Tibial nerve (tissue), 4 donors: ENCODE measurements at regions not wholly inside any gene's neighbourhood (a gene's known extent, or its start where the extent isn't known, plus 50 kb on each side); places are given as distances from the start of the nearest gene placed in this dataset.

Experiments
- DNase-seq, 2 donors: peaks; one replicate each; pipeline ENCODE4 v3.0.0-alpha.2; 2019; ENCODE audit warnings: low spot score in 2 of 2
- H3K27ac ChIP-seq, 4 donors: fragments of 200-600 bp; sonication (generic) in 3 of 4; one replicate each; pipeline ENCODE4 v1.5.1; 2017 to 2019; ENCODE audit warnings: mild to moderate bottlenecking in 1 of 4
- H3K27me3 ChIP-seq, 2 donors: fragments of 200-600 bp; sonication (generic) in 1 of 2; one replicate each; pipeline versions ENCODE4 v1.5.1 to v1.6.0; 2017 to 2019
- H3K36me3 ChIP-seq, 3 donors: fragments of 200-600 bp; sonication (generic); one replicate each; pipeline ENCODE4 v1.5.1; 2018 to 2019
- H3K4me1 ChIP-seq, 4 donors: fragments of 200-600 bp; sonication (generic) in 3 of 4; one replicate each; pipeline ENCODE4 v1.5.1; 2017 to 2019
- H3K4me3 ChIP-seq, 4 donors: fragments of 200-600 bp; sonication (generic) in 3 of 4; one replicate each; pipeline ENCODE4 v1.5.1; 2017 to 2019; ENCODE audit warnings: mild to moderate bottlenecking in 1 of 4, moderate library complexity in 1 of 4
- H3K9me3 ChIP-seq, 4 donors: fragments of 200-600 bp; sonication (generic) in 3 of 4; one replicate each; pipeline ENCODE4 v1.5.1; 2017 to 2019
- CTCF ChIP-seq, 5 experiments: fragments of 200-600 bp in 3 of 5; fragments of 450-650 bp in 2 of 5; sonication (generic) in 3 of 5; IDR thresholded peaks; one replicate each; pipeline ENCODE4 v1.5.1; 2016 to 2019; ENCODE audit warnings: antibody characterized with exemption in 5 of 5, mild to moderate bottlenecking in 3 of 5, moderate library complexity in 2 of 5
- EP300 ChIP-seq, 2 donors: sonication (generic); formaldehyde crosslinking; IDR thresholded peaks; one replicate each; pipeline ENCODE4 v1.6.1; 2017; ENCODE audit warnings: antibody characterized with exemption in 2 of 2, mild to moderate bottlenecking in 1 of 2
- POLR2A ChIP-seq, 2 donors: fragments of 450-650 bp; IDR thresholded peaks; one replicate each; pipeline ENCODE4 v1.6.1; 2017; ENCODE audit warnings: antibody characterized with exemption in 2 of 2, mild to moderate bottlenecking in 2 of 2, moderate library complexity in 2 of 2
- WGBS, 2 donors: methylation state at CpG; one replicate each; pipeline ENCODE4 v1.1.5; 2018; 5-methylcytosine and 5-hydroxymethylcytosine counted together

GRCh38 chr9:1513105-1513504, 462.9 kb downstream of the DMRT2 start:
- H3K9me3 ChIP-seq, result no peaks in the 10 kb centered on the region
- peaks cover 0 to 12% (median 0%) of the 10 kb centered on the region in 4 donors for H3K4me1 ChIP-seq
- 97% methylated on average over 2 of the region's 2 CpGs for WGBS, 2 donors
- H3K27ac ChIP-seq, result no peak overlapping the region
- no peak for DNase-seq
- no peaks in the 10 kb centered on the region for H3K36me3 ChIP-seq
- TF ChIP-seq POLR2A (IDR thresholded peaks at IDR 0.05) (no peak), EP300 (IDR thresholded peaks at IDR 0.05) (no peak), CTCF (IDR thresholded peaks at IDR 0.05) (no peak)
- no peaks in the 10 kb centered on the region for H3K27me3 ChIP-seq
- no peak overlapping the region for H3K4me3 ChIP-seq

- 45 to 46% methylated on average over 3 of the region's 3 CpGs for WGBS, 2 donors
- Histone ChIP-seq H3K27me3 (no peaks in the 10 kb centered on the region), H3K36me3 (no peaks in the 10 kb centered on the region), H3K4me3 (no peak overlapping the region), H3K9me3 (no peaks in the 10 kb centered on the region), H3K27ac (no peak overlapping the region), H3K4me1 (peaks cover 0 to 12% (median 0%) of the 10 kb centered on the region in 4 donors)
- TF ChIP-seq EP300 (IDR thresholded peaks at IDR 0.05) (no peak), CTCF (IDR thresholded peaks at IDR 0.05) (no peak), POLR2A (IDR thresholded peaks at IDR 0.05) (no peak)
- no peak for DNase-seq
Measured at GRCh38 chr9:1514250-1514649, 464.1 kb downstream of the DMRT2 start.

- no peak for DNase-seq
- Histone ChIP-seq H3K4me3 (no peak overlapping the region), H3K4me1 (peaks cover 0 to 12% (median 0%) of the 10 kb centered on the region in 4 donors), H3K36me3 (no peaks in the 10 kb centered on the region), H3K27me3 (no peaks in the 10 kb centered on the region), H3K9me3 (no peaks in the 10 kb centered on the region), H3K27ac (no peak overlapping the region)
- TF ChIP-seq CTCF (IDR thresholded peaks at IDR 0.05) (no peak), POLR2A (IDR thresholded peaks at IDR 0.05) (no peak), EP300 (IDR thresholded peaks at IDR 0.05) (no peak)
- 72 to 83% methylated on average over 2 of the region's 2 CpGs for WGBS, 2 donors
Measured at GRCh38 chr9:1514776-1515363, 464.7 kb downstream of the DMRT2 start.

DNA sequence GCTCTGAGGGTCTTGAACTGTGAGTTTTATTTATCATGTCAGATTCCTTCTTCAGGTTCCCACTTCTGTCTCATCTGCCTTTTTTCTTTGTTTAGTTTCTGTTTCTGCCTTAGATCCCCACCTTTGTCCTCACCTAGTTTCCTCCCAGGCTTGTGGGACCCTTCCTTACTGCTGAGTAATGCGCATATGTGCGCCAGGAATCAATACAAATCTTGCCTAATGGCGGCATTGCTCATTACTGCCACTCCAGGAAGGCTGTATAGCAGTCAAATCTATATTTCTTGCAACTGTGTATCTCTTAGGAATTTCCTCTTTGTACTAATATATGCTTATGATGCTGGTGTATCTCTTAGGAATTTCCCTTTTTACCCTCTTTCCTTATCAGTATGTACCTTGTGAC, 465.4 kb downstream of the DMRT2 start:
- Histone ChIP-seq H3K4me3 (no peak overlapping the region), H3K27ac (no peak overlapping the region), H3K36me3 (no peaks in the 10 kb centered on the region), H3K4me1 (peaks cover 0 to 12% (median 0%) of the 10 kb centered on the region in 4 donors), H3K9me3 (no peaks in the 10 kb centered on the region), H3K27me3 (no peaks in the 10 kb centered on the region)
- no peak for DNase-seq
- TF ChIP-seq EP300 (IDR thresholded peaks at IDR 0.05), result no peak
- no peak for TF ChIP-seq CTCF (IDR thresholded peaks at IDR 0.05)
- TF ChIP-seq POLR2A (IDR thresholded peaks at IDR 0.05), result no peak
- 92 to 94% methylated on average over 3 of the region's 3 CpGs for WGBS, 2 donors

DNA sequence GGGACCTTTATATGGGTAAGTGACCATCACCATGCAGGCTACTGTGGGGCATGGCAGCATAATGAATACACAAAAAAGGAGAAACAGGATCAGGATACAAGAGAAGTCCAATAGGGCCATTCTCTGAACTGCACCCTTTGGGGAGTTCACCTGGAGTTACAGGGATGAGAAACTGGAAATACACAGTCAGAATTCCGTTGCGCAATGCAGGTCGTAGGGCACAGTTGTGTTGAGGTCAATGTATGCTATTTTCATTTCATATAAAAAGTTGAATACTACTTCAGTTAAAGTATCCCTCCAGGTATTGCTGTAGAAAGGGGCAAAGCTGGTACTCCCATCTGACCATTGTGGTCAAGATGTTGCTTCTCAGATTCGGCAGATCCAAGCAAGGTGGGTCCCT, 471.4 kb downstream of the DMRT2 start:
- Histone ChIP-seq H3K27ac (no peak overlapping the region), H3K4me3 (no peak overlapping the region), H3K27me3 (no peaks in the 10 kb centered on the region), H3K36me3 (no peaks in the 10 kb centered on the region), H3K9me3 (no peaks in the 10 kb centered on the region), H3K4me1 (no peaks in the 10 kb centered on the region)
- DNase-seq, result no peak
- TF ChIP-seq CTCF (IDR thresholded peaks at IDR 0.05) (no peak), EP300 (IDR thresholded peaks at IDR 0.05) (no peak)
- 74 to 76% methylated on average over 4 of the region's 4 CpGs for WGBS, 2 donors
